Esophagus (tissue), 2 donors: ENCODE measurements at regions not wholly inside any gene's neighbourhood (a gene's known extent, or its start where the extent isn't known, plus 50 kb on each side); places are given as distances from the start of the nearest gene placed in this dataset.

Experiments used
- H3K27ac ChIP-seq, 2 donors: one replicate each; pipeline ENCODE4 v1.5.1; 2013; ENCODE audit warnings: low read depth in 2 of 2, mild to moderate bottlenecking in 2 of 2, inconsistent platforms in 1 of 2, low read length in 1 of 2, moderate library complexity in 1 of 2
- H3K27me3 ChIP-seq, 2 donors: one replicate each; pipeline ENCODE4 v1.6.1; 2013; ENCODE audit warnings: low read length in 2 of 2, control low read depth in 1 of 2, mild to moderate bottlenecking in 1 of 2; ENCODE audit not compliant: insufficient read depth in 2 of 2, control insufficient read depth in 1 of 2
- H3K36me3 ChIP-seq, 2 donors: one replicate each; pipeline ENCODE4 v1.6.1; 2013; ENCODE audit warnings: low read length in 1 of 2; ENCODE audit not compliant: control insufficient read depth in 2 of 2, insufficient read depth in 2 of 2
- H3K4me1 ChIP-seq, 2 donors: one replicate each; pipeline ENCODE4 v1.6.1; 2013; ENCODE audit warnings: low read length in 1 of 2; ENCODE audit not compliant: control insufficient read depth in 2 of 2, insufficient read depth in 2 of 2
- H3K4me3 ChIP-seq, 2 donors: one replicate each; pipeline ENCODE4 v1.5.1; 2013; ENCODE audit warnings: low read length in 2 of 2, mild to moderate bottlenecking in 2 of 2, low read depth in 1 of 2, moderate library complexity in 1 of 2
- H3K9me3 ChIP-seq, 2 donors: one replicate each; pipeline ENCODE4 v1.6.1; 2013; ENCODE audit warnings: mild to moderate bottlenecking in 2 of 2, low read depth in 1 of 2, low read length in 1 of 2, moderate library complexity in 1 of 2; ENCODE audit not compliant: control insufficient read depth in 2 of 2, insufficient read depth in 1 of 2
- WGBS, 2 donors: extraction: QIAGEN DNeasy Blood & Tissue Kit; methylation state at CpG; one replicate each; pipeline ENCODE4 v1.1.7; 2013; 5-methylcytosine and 5-hydroxymethylcytosine counted together
- donor health status: healthy with polysubstance abuse.
- donor health status: Bipolar disorder and iron deficiency.

DNA sequence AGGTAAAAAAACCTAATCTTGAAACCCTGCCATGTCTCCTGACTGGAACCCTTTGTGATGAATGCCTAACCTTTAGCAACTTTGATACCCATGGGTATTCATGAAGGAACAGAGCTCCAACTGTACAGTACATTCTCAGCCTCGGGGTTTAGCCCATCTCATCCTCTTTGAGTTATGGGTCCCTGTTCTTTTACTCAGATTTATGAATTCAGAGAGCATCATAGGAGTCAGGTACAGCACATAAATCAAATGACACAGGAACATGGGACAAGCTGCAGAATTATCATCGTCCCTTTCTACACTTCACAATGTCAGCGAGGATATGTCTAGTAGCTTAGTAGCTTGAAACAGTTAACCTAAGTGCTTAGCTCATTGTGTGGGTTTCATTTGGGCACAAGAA, 527.4 kb downstream of the NOVA1 start:
- Histone ChIP-seq H3K4me3 (no peak overlapping the region), H3K4me1 (no peaks in the 10 kb centered on the region), H3K9me3 (no peaks in the 10 kb centered on the region), H3K36me3 (no peaks in the 10 kb centered on the region), H3K27me3 (no peaks in the 10 kb centered on the region), H3K27ac (no peak overlapping the region)
- 75 to 77% methylated on average over 3 of the region's 3 CpGs for WGBS, 2 donors

DNA sequence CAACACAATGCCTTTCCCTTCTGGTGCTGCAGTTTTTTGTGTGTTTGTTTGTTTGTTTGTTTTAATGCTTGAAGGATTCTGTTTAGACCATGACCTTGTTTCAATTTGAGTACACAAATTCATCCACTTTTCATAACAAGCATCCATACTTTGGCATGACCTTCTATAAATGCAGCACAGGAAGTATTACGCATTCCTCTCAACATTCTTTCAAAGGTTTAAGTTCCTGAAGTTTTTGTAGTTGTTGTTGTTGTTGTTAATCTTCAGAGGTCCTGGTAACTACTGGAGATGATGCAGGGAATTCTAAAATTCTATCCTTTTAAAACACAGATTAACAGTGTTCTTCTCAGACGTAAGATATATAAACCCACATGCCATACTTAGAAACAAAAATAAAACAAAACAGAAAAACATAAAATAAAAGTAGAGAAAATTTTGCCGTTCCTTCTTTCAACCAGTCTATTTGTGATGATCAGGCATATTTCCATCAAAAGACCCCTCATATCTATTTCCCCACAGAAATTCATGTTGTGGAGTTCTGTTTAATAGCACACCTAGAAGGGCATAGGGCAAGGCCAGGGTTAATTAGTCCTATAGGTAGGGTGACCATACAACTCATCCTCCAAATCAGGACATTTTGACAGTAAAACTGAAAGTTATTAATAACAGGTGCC, 529.9 kb downstream of the NOVA1 start:
- WGBS, 2 donors, result 84 to 88% methylated on average over 3 of the region's 3 CpGs
- H3K27ac ChIP-seq, result no peak overlapping the region
- H3K27me3 ChIP-seq, result no peaks in the 10 kb centered on the region
- H3K4me3 ChIP-seq, result no peak overlapping the region
- no peaks in the 10 kb centered on the region for H3K9me3 ChIP-seq
- no peaks in the 10 kb centered on the region for H3K36me3 ChIP-seq
- H3K4me1 ChIP-seq, result no peaks in the 10 kb centered on the region

DNA sequence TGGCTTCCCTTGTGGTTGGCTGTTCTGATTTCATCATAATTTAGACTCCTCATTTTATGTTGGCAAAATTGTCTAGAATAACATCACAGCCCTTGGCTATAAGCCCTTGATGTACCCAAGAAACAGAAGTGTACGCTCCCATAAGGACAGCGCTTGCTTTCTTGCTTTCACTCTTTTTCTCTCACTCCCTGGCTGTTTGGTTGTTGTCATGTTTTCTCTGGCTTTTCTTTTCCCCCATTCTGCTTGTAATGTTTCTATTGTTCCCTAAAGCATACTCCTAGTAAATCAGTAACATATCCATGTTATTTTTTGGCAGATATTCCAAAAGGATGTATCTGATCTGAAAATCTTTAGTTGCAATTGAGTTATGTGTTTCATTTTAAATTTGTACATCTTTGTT, 530.5 kb downstream of the NOVA1 start:
- Histone ChIP-seq H3K27ac (no peak overlapping the region), H3K9me3 (no peaks in the 10 kb centered on the region), H3K4me3 (no peak overlapping the region), H3K36me3 (no peaks in the 10 kb centered on the region), H3K27me3 (no peaks in the 10 kb centered on the region), H3K4me1 (no peaks in the 10 kb centered on the region)
- 88 to 97% methylated on average over 2 of the region's 2 CpGs for WGBS, 2 donors

DNA sequence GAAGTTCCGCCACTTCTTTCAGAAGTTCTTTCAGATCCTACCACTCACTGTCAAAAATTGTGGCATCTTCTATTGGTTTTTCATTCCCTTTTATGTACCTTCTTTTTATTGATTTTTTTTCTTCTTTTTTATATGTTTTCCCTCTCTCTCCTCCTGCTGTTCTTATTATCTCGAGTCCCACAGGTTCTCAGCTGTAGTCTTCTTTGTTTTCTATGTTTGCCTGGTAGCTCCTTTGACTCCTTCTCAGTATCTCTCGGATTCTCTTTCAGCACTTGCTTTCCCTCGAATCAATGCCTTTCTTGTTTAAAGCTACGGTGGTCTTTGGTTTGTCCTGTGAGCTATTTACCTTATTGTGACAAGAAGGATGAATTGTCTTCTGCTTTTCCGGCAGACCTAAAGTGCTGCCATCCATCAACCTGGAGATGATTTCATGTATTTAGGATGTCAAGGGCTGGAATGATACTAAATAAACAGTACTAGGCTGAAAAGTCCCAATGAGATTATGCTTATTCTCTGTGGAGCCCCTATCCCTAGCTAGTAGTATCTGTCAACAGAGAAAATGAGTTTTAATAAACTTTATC, 541.7 kb downstream of the NOVA1 start:
- WGBS, 2 donors, result 36 to 41% methylated on average over 6 of the region's 6 CpGs
- H3K27me3 ChIP-seq, result no peaks in the 10 kb centered on the region

DNA sequence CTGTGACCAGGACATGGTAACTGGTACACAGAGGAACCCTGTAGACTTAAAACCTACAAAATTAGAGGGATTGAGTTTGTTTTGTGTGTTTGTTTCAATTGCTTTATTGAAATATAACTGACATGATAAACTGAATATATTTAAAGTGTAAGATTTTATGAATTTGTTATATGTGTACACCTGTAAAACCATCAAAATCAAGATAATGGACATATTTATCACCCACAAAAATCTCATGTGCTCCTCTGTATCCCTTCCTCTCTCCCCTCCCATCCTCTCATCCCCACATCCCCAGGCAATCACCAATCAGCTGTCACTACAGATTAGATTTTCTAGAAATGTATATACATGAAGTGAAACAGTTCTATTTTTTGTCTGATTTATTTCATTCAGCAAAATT, 565.5 kb downstream of the NOVA1 start:
- Histone ChIP-seq H3K4me1 (no peaks in the 10 kb centered on the region), H3K4me3 (no peak overlapping the region), H3K36me3 (no peaks in the 10 kb centered on the region), H3K27me3 (no peaks in the 10 kb centered on the region), H3K9me3 (no peaks in the 10 kb centered on the region), H3K27ac (no peak overlapping the region)

More for the DNA sequence above, 541.7 kb downstream of the NOVA1 start:
- Histone ChIP-seq H3K36me3 (no peaks in the 10 kb centered on the region), H3K9me3 (peaks cover 0 to 2% of the 10 kb centered on the region in 2 donors), H3K4me3 (no peak overlapping the region), H3K4me1 (no peaks in the 10 kb centered on the region), H3K27ac (no peak overlapping the region)

DNA sequence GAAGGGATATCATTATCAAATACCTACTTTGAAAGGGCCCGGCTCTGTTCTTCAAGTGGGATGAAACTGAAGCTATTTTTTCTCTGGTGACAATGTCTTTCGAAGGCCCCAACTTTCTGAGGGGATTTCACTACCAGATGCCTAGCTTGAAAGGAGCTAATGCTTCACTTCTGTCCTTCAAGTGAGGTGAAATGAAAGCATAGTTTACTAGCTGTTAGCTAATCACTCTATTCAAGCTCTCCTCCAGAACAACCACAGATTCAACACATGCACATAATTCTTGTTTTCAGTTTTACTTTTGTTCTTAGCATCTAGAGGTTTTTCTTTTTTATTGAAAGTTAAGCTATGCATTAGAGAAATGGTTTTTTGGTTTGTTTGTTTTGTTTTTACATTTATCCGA, 571.4 kb downstream of the NOVA1 start:
- no peak overlapping the region for H3K4me3 ChIP-seq
- WGBS, 2 donors, result 84 to 90% methylated on average over 3 of the region's 3 CpGs
- no peaks in the 10 kb centered on the region for H3K27me3 ChIP-seq
- no peaks in the 10 kb centered on the region for H3K4me1 ChIP-seq
- no peak overlapping the region for H3K27ac ChIP-seq
- H3K9me3 ChIP-seq, result no peaks in the 10 kb centered on the region
- H3K36me3 ChIP-seq, result no peaks in the 10 kb centered on the region

DNA sequence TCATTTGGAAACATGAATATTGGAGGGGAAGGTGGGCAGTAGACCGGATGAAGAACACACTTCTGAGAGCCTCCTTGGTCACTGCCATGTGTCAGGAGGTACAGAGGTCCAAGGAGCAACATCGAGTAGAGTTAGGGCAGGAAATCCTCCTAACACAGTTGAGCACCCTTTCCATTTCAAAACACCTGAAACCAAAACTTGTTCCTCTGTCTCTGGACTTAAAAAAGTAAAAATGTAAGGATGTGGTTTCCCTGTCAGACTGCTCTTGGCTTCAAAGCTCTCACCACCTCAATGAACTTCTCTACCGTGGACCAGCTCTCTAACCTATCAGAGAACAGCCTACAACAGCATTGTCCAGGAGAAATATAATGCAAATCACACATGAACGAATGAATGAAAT, 573.9 kb downstream of the NOVA1 start:
- Histone ChIP-seq H3K27ac (no peak overlapping the region), H3K36me3 (no peaks in the 10 kb centered on the region), H3K4me1 (no peaks in the 10 kb centered on the region), H3K27me3 (no peaks in the 10 kb centered on the region), H3K4me3 (no peak overlapping the region), H3K9me3 (no peaks in the 10 kb centered on the region)
- 80 to 87% methylated on average over 4 of the region's 4 CpGs for WGBS, 2 donors

DNA sequence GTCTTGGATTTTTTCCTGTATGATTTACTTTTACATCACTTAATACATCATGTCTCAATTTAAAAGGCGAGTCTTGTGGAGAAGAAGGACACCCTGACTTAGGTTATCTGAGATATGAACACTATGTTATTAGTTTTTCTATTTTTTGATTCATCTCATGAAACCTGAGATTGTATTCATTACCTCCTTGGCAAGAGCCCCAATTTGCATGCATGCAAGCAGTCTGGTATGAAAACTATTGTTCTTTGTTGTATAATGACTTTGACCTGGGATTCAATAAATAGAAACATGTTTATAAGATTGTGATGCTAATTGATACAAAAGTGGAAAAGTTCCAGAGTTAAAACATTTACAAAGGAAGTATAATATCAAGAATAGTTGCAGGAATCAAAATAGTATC, 576.1 kb downstream of the NOVA1 start:
- Histone ChIP-seq H3K27me3 (no peaks in the 10 kb centered on the region), H3K36me3 (no peaks in the 10 kb centered on the region), H3K4me1 (no peaks in the 10 kb centered on the region), H3K4me3 (no peak overlapping the region), H3K9me3 (no peaks in the 10 kb centered on the region), H3K27ac (no peak overlapping the region)
- WGBS, 2 donors, result 67 to 84% methylated on average over 1 of the region's 1 CpG

DNA sequence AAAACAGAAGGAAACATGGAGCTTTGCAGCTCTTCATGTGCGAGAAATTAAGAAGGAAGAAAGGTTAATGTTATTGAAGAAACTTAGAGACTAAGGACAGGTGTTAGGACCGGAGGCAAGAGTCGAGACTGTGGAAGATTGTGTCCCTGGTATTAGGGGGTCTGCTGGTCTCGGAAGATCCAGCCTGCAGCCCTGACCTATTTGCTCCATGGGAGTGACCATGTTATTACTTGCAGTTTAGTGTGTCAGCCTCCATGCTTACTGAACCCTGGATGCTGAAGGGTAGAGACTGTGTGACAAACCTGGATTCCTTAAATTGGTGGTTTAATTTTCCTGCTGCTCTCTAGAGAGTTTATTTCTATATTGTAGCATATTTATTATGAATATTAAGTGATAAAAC, 580.6 kb downstream of the NOVA1 start:
- Histone ChIP-seq H3K27ac (no peak overlapping the region), H3K36me3 (no peaks in the 10 kb centered on the region), H3K4me3 (no peak overlapping the region), H3K27me3 (no peaks in the 10 kb centered on the region), H3K4me1 (no peaks in the 10 kb centered on the region), H3K9me3 (no peaks in the 10 kb centered on the region)
- WGBS, 2 donors, result 81% methylated on average over 4 of the region's 4 CpGs

DNA sequence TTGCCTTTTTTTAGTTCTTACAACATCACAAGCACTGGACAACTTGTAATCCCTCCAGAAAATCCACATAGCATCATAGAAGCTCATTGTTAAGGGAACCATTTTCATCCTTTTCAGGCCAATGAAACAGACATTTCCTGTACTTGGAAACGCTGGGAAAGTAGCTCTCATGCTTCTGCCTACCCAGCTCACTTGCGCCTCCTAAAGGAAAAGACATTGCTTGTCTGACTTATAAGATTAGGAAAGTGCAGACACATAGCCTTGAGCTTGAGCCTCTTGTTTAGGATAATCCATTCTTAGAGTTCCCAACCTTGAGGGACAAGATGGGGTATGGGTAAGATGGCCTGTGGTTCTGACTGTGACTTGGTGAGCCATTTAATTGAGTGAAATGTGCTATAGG, 589.5 kb downstream of the NOVA1 start:
- 54 to 57% methylated on average over 2 of the region's 2 CpGs for WGBS, 2 donors
- no peaks in the 10 kb centered on the region for H3K4me1 ChIP-seq

More for the DNA sequence above, 589.5 kb downstream of the NOVA1 start:
- no peaks in the 10 kb centered on the region for H3K9me3 ChIP-seq
- H3K27me3 ChIP-seq, result no peaks in the 10 kb centered on the region
- no peak overlapping the region for H3K27ac ChIP-seq
- H3K4me3 ChIP-seq, result no peak overlapping the region
- H3K36me3 ChIP-seq, result no peaks in the 10 kb centered on the region
